HG02763 (cell line): ENCODE measurements at regions not wholly inside any gene's neighbourhood (a gene's known extent, or its start where the extent isn't known, plus 50 kb on each side); places are given as distances from the start of the nearest gene placed in this dataset.
"Not testable (repeated sequence)": the region's sequence is repeated elsewhere in the genome, so short reads cannot be mapped to it uniquely, and the experiment has no call there.

Experiments used
- ATAC-seq: cut with Tn5 transposase; IDR thresholded peaks from one replicate; pipeline ENCODE4 v1.9.1; 2021; ENCODE audit warnings: mild to moderate bottlenecking, moderate library complexity; ENCODE audit not compliant: unreplicated experiment

GRCh38 chr6:81373414-81373813 is 379.1 kb downstream of the TENT5A start:
- ATAC-seq, result no peak

- ATAC-seq, result no peak
Observed at GRCh38 chr6:81371930-81372329, 380.6 kb downstream of the TENT5A start.

- ATAC-seq, result no peak
Observed at GRCh38 chr6:81366972-81367371, 385.5 kb downstream of the TENT5A start.

GRCh38 chr6:81362246-81362645 is 390.2 kb downstream of the TENT5A start:
- ATAC-seq, result no peak

- no peak for ATAC-seq
Observed at GRCh38 chr6:81353262-81353661, 399.2 kb downstream of the TENT5A start.

GRCh38 chr6:81344026-81344425 is 408.5 kb downstream of the TENT5A start:
- ATAC-seq, result not testable (repeated sequence)

- no peak for ATAC-seq
Observed at GRCh38 chr6:81340946-81341345, 411.5 kb downstream of the TENT5A start.

GRCh38 chr6:81331526-81331925 is 421.0 kb downstream of the TENT5A start:
- ATAC-seq, result no peak

- ATAC-seq, result no peak
Observed at GRCh38 chr6:81328700-81329099, 423.8 kb downstream of the TENT5A start.

GRCh38 chr6:81326881-81327561 is 425.5 kb downstream of the TENT5A start:
- ATAC-seq, result no peak

GRCh38 chr6:81309811-81310210 is 442.7 kb downstream of the TENT5A start:
- ATAC-seq, result no peak

- no peak for ATAC-seq
Observed at GRCh38 chr6:81308577-81309279, 443.8 kb downstream of the TENT5A start.

GRCh38 chr6:81307651-81308214 is 444.7 kb downstream of the TENT5A start:
- ATAC-seq, result no peak

GRCh38 chr6:81304466-81304865 is 448.0 kb downstream of the TENT5A start:
- no peak for ATAC-seq

- ATAC-seq, result no peak
Observed at GRCh38 chr6:81300961-81301360, 451.5 kb downstream of the TENT5A start.

GRCh38 chr6:81298751-81299150 is 453.7 kb downstream of the TENT5A start:
- no peak for ATAC-seq

GRCh38 chr6:81295310-81295709 is 457.2 kb downstream of the TENT5A start:
- no peak for ATAC-seq

- no peak for ATAC-seq
Observed at GRCh38 chr6:81293896-81294295, 458.6 kb downstream of the TENT5A start.

- no peak for ATAC-seq
Observed at GRCh38 chr6:81289229-81289628, 463.3 kb downstream of the TENT5A start.

GRCh38 chr6:81265106-81265505 is 487.4 kb downstream of the TENT5A start:
- no peak for ATAC-seq

GRCh38 chr6:81263531-81264168 is 488.8 kb downstream of the TENT5A start:
- ATAC-seq, result no peak

- no peak for ATAC-seq
Observed at GRCh38 chr6:81262656-81263055, 489.8 kb downstream of the TENT5A start.
